ENCODE measurements at regions not wholly inside any gene's neighbourhood (a gene's known extent, or its start where the extent isn't known, plus 50 kb on each side); places are given as distances from the start of the nearest gene placed in this dataset.

GRCh38 chr3:165283328-165283727 lies 87.1 kb upstream of the SLITRK3 start:
- no peak for DNase-seq
- no peaks in the 10 kb centered on the region for H3K36me3 ChIP-seq
- intact Hi-C loops (cut with DNase I): no loop called here
- no peaks in the 10 kb centered on the region for H3K9me3 ChIP-seq
- no peak overlapping the region for H3K27ac ChIP-seq
- H3K27me3 ChIP-seq: no peaks in the 10 kb centered on the region
- H3K4me1 ChIP-seq: no peaks in the 10 kb centered on the region
- no peak for ATAC-seq
- H3K4me3 ChIP-seq: no peak overlapping the region
- no peak for TF ChIP-seq CTCF (IDR thresholded peaks at IDR 0.05)

GRCh38 chr3:165279471-165279870 lies 83.3 kb upstream of the SLITRK3 start:
- DNase-seq: no peak
- H3K36me3 ChIP-seq: no peaks in the 10 kb centered on the region
- intact Hi-C loops (cut with DNase I): no loop called here
- H3K9me3 ChIP-seq: no peaks in the 10 kb centered on the region
- no peaks in the 10 kb centered on the region for H3K27me3 ChIP-seq
- H3K27ac ChIP-seq: no peak overlapping the region
- no peak for ATAC-seq
- H3K4me3 ChIP-seq: no peak overlapping the region
- TF ChIP-seq CTCF (IDR thresholded peaks at IDR 0.05): no peak
- H3K4me1 ChIP-seq: no peaks in the 10 kb centered on the region

- no peaks in the 10 kb centered on the region for H3K9me3 ChIP-seq
- H3K27me3 ChIP-seq: no peaks in the 10 kb centered on the region
- ATAC-seq: no peak
- intact Hi-C loops (cut with DNase I): no loop called here
- no peak for TF ChIP-seq CTCF (IDR thresholded peaks at IDR 0.05)
- no peak for DNase-seq
- no peaks in the 10 kb centered on the region for H3K4me1 ChIP-seq
- no peak overlapping the region for H3K27ac ChIP-seq
- no peak overlapping the region for H3K4me3 ChIP-seq
- H3K36me3 ChIP-seq: no peaks in the 10 kb centered on the region
These were observed 77.2 kb upstream of the SLITRK3 start for GRCh38 chr3:165273411-165273810.

GRCh38 chr3:165259541-165260193 lies 63.5 kb upstream of the SLITRK3 start:
- H3K36me3 ChIP-seq: no peaks in the 10 kb centered on the region
- no peaks in the 10 kb centered on the region for H3K4me1 ChIP-seq
- intact Hi-C loops (cut with DNase I): no loop called here
- no peaks in the 10 kb centered on the region for H3K27me3 ChIP-seq
- no peak for DNase-seq
- TF ChIP-seq CTCF (IDR thresholded peaks at IDR 0.05): no peak
- ATAC-seq: no peak
- no peaks in the 10 kb centered on the region for H3K9me3 ChIP-seq
- no peak overlapping the region for H3K27ac ChIP-seq
- no peak overlapping the region for H3K4me3 ChIP-seq

- Histone ChIP-seq H3K36me3 (no peaks in the 10 kb centered on the region), H3K4me1 (no peaks in the 10 kb centered on the region), H3K4me3 (no peak overlapping the region), H3K27ac (no peak overlapping the region), H3K9me3 (no peaks in the 10 kb centered on the region), H3K27me3 (no peaks in the 10 kb centered on the region)
- TF ChIP-seq CTCF (IDR thresholded peaks at IDR 0.05): no peak
- no peak for ATAC-seq
- intact Hi-C loops (cut with DNase I): no loop called here
- DNase-seq: no peak
These were observed 60.4 kb upstream of the SLITRK3 start for GRCh38 chr3:165256554-165257065.

GRCh38 chr3:165254812-165255211 lies 58.6 kb upstream of the SLITRK3 start:
- H3K36me3 ChIP-seq: no peaks in the 10 kb centered on the region
- H3K4me1 ChIP-seq: no peaks in the 10 kb centered on the region
- intact Hi-C loops (cut with DNase I): no loop called here
- TF ChIP-seq CTCF (IDR thresholded peaks at IDR 0.05): no peak
- no peak overlapping the region for H3K27ac ChIP-seq
- H3K4me3 ChIP-seq: no peak overlapping the region
- no peaks in the 10 kb centered on the region for H3K9me3 ChIP-seq
- no peak for DNase-seq
- H3K27me3 ChIP-seq: no peaks in the 10 kb centered on the region
- peak; percentile 49 for ATAC-seq

All from upper lobe of right lung (tissue), 1 donor.